SK-N-MC (cell line): ENCODE measurements at regions not wholly inside any gene's neighbourhood (a gene's known extent, or its start where the extent isn't known, plus 50 kb on each side); places are given as distances from the start of the nearest gene placed in this dataset.

ENCODE experiments used
- EZH2 ChIP-seq: fragments of 200-600 bp; sonication (generic); IDR thresholded peaks from one replicate; pipeline ENCODE4 v1.6.1; 2017; ENCODE audit warnings: antibody characterized with exemption
- FOXP2 ChIP-seq: optimal IDR thresholded peaks from 2 replicates; pipeline ENCODE3; 2011; ENCODE audit warnings: mild to moderate bottlenecking, moderate library complexity; ENCODE audit not compliant: insufficient read depth; ENCODE audit errors: extremely low read length, control extremely low read depth
- POLR2AphosphoS5 ChIP-seq: IDR thresholded peaks from 2 replicates; pipeline ENCODE4 v1.6.1; 2012; ENCODE audit warnings: mild to moderate bottlenecking, low read depth, low read length, borderline replicate concordance

DNA sequence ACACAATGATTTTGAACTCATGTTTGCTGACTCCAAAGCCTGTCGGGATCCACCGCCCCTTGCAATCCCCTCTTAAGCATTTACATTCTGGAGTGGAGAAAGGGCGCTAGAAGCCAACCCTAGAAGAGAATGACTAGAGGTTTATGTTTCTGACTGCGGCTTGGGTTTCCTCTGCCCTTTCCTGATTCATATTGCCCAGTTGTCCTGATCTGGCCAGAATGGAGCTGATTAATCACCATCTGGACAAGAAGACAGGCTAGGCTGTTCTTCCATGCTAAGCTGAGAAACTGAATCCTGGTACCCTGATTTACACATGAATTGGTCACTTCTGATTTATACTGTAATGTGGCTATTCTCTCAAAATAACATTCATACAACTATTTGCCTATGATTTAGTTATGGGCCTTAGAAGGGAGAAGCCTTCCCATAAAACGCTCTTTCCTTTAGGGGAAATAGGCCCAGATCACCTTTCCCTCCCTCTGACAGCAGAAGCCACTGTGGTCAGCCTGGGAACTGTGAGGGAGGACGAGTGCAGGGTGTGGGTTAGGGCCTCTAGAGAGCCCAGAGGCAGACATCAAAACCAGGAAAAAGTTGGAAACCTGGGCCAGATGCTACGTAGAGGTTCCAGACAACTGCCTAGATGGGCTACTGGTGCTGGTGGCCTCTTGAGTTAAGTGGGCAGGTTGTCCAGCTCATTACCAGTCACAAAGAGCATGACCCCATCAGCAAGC lies 199.2 kb upstream of the PRDM1 start:
- TF ChIP-seq EZH2 (no peak), FOXP2 (no peak), POLR2AphosphoS5 (no peak)
